ENCODE measurements at regions not wholly inside any gene's neighbourhood (a gene's known extent, or its start where the extent isn't known, plus 50 kb on each side); places are given as distances from the start of the nearest gene placed in this dataset.
"Not testable (repeated sequence)": the region's sequence is repeated elsewhere in the genome, so short reads cannot be mapped to it uniquely, and the experiment has no call there.

DNA sequence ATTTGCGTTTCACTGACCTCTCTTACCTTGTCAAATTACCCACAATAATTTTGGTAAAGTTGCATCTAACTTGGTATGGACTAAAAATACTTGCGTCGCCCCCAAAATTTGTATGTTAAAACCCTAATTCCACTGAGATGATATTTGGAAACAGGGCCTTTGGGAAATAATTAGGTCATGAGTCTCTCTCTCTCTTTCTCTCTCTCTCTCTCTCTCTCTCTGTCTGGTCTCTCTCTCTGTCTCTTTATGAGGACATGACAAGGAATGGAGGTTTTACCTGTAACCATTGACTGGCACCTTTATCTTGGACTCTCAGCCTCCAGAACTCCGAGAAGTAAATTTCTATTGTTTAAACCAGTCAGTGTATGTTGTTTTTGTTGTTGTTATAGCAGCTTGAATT lies 111.5 kb upstream of the BDP1 start:
- WGBS, result 90% methylated on average over 1 of the region's 4 CpGs
- not testable (repeated sequence) for H3K4me1 ChIP-seq; H3K4me3 ChIP-seq; H3K27ac ChIP-seq; DNase-seq (ENCODE audit: low spot score in 2 of 2); H3K27me3 ChIP-seq; H3K9me3 ChIP-seq; H3K36me3 ChIP-seq

- H3K4me1 ChIP-seq; H3K27ac ChIP-seq; H3K4me3 ChIP-seq; DNase-seq (ENCODE audit: low spot score in 2 of 2); H3K9me3 ChIP-seq; H3K27me3 ChIP-seq; H3K36me3 ChIP-seq: not testable (repeated sequence)
- WGBS, result 72% methylated on average over 6 of the region's 6 CpGs
Observed at GRCh38 chr5:71372601-71373000, 82.8 kb upstream of the BDP1 start.

DNA sequence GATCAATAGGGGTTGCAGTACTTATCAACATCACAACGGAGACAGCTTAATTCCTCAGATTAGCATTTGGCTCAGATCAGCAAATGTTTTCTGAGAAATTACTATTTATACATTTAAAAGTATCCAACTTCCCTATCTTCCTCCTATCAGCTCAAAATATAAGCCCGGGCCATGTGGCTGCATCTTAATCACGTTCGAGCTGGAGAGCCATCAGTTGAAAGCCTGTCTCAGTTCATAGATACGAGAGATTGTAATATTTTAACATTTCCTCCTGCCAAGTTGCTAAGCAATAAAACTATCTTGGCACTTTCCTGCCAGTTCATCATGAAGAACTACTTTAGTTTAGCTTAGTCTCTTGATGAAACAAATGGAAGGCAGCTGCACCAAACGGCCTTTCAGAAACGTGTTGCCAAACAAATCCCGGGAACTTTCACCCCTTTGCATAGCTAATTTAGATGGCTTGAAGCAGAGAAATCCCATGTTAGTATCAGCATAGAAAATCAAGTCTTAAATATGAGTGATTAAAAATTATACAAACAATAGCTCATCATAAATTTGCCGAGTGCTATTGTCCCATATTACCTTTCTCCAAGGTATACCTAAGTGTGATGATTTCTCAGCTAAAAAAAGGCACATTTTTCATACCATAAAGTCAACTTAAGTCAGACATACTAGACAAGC lies 82.3 kb upstream of the BDP1 start:
- not testable (repeated sequence) for H3K27me3 ChIP-seq; H3K4me3 ChIP-seq; H3K36me3 ChIP-seq; H3K9me3 ChIP-seq; DNase-seq (ENCODE audit: low spot score in 2 of 2); H3K27ac ChIP-seq; H3K4me1 ChIP-seq
- WGBS, result 20% methylated on average over 9 of the region's 9 CpGs

DNA sequence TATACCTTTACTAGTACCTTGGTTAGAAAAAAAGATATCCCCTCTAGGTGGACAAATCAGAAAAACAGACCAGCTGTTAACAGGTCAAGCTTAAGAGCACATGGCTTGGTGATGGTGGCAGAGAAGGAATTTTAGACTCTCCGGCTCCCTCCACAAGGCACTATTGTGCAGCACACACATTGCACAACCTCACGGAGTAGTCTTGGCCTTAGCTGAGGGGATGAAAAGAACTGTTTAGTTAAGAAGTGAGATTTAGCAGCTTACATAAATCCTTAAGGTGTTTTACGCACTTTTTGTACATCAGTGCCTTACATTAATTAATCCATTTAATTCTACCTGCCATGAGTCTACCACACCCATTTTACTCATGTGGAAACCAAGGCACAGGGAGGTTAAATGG lies 71.2 kb upstream of the BDP1 start:
- H3K36me3 ChIP-seq; H3K4me3 ChIP-seq; H3K27me3 ChIP-seq; H3K27ac ChIP-seq; DNase-seq (ENCODE audit: low spot score in 2 of 2); H3K4me1 ChIP-seq; H3K9me3 ChIP-seq: not testable (repeated sequence)
- WGBS, result 89% methylated on average over 3 of the region's 3 CpGs

DNA sequence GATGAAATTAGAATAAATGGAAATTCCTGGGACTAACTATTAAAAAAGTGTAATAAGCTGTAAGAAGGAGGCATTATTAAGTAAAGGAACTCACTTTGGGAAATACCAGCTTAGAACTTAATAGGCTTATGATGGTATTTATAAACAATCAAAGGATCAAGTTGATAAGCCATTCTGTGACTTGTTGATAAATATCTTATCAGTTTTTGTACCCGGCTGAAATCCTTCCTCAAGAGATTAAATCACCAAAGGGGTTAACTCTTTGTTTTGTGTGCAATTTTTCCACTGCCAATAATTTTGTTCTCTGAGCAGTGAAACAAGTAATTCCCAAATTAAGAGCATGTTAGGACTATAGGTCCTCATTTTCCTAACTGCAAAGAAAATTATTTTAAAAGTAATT lies 70.7 kb upstream of the BDP1 start:
- 18% methylated on average over 1 of the region's 1 CpG for WGBS

DNA sequence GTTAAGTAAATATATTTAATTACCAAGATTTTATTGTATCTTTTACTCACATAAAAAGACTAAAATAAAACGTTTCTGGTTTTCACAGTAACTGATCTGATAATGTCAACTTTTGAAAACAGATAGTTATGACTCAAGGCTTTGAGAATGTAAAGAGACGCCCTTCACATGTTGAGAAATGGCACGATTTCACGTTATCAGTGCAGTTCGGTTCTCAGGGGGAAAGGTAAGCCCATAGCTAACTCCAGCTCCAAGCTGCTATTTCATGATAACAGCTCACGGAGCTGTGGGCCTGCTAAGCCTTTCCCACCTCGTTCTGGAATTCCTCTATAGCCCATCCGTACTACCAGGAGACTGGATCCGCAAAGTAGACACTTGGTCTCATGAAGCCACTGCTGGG lies 70.2 kb upstream of the BDP1 start:
- H3K27me3 ChIP-seq; H3K36me3 ChIP-seq; H3K4me1 ChIP-seq; H3K27ac ChIP-seq; DNase-seq (ENCODE audit: low spot score in 2 of 2); H3K4me3 ChIP-seq; H3K9me3 ChIP-seq: not testable (repeated sequence)
- WGBS, result 52% methylated on average over 9 of the region's 9 CpGs

More for the DNA sequence above, 70.7 kb upstream of the BDP1 start:
- no peaks in the 10 kb centered on the region for H3K4me1 ChIP-seq
- H3K9me3 ChIP-seq, result no peaks in the 10 kb centered on the region
- no peaks in the 10 kb centered on the region for H3K27me3 ChIP-seq
- DNase-seq (ENCODE audit: low spot score in 2 of 2), result no peak
- TF ChIP-seq, protein P1, sequence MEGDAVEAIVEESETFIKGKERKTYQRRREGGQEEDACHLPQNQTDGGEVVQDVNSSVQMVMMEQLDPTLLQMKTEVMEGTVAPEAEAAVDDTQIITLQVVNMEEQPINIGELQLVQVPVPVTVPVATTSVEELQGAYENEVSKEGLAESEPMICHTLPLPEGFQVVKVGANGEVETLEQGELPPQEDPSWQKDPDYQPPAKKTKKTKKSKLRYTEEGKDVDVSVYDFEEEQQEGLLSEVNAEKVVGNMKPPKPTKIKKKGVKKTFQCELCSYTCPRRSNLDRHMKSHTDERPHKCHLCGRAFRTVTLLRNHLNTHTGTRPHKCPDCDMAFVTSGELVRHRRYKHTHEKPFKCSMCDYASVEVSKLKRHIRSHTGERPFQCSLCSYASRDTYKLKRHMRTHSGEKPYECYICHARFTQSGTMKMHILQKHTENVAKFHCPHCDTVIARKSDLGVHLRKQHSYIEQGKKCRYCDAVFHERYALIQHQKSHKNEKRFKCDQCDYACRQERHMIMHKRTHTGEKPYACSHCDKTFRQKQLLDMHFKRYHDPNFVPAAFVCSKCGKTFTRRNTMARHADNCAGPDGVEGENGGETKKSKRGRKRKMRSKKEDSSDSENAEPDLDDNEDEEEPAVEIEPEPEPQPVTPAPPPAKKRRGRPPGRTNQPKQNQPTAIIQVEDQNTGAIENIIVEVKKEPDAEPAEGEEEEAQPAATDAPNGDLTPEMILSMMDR (IDR thresholded peaks at IDR 0.05), result no peak
- TF ChIP-seq POLR2A (IDR thresholded peaks at IDR 0.05) (no peak), POLR2AphosphoS5 (IDR thresholded peaks at IDR 0.05) (no peak), EP300 (IDR thresholded peaks at IDR 0.05) (no peak)
- no peak overlapping the region for H3K4me3 ChIP-seq
- H3K36me3 ChIP-seq, result no peaks in the 10 kb centered on the region
- no peak overlapping the region for H3K27ac ChIP-seq

DNA sequence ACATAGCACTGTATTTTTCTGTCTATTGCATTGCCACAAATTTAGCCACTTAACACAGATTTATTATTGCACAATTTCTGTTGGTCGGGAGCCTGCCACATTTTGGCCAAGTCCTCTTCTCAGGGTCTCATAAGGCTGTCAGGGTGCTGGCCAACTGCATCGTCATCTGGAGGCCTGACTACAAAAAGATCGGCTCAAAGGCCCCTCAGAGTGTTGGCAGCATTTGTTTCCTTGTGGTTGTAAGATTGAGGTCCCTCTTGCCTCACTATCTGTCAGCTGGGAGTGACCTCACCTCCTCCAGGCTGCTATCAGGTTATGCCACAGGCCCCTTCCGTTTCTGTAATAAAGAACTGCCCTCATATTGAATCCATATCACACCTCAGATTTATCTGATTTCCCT lies 67.3 kb upstream of the BDP1 start:
- not testable (repeated sequence) for H3K4me3 ChIP-seq, H3K36me3 ChIP-seq, H3K27me3 ChIP-seq, H3K4me1 ChIP-seq, H3K27ac ChIP-seq, H3K9me3 ChIP-seq
- WGBS, result 61% methylated on average over 4 of the region's 4 CpGs
- peak in 1 of 2 donors; percentile 59 for DNase-seq (ENCODE audit: low spot score in 2 of 2)

- not testable (repeated sequence) for H3K4me3 ChIP-seq; H3K9me3 ChIP-seq; H3K27ac ChIP-seq; H3K4me1 ChIP-seq; DNase-seq (ENCODE audit: low spot score in 2 of 2); H3K36me3 ChIP-seq; H3K27me3 ChIP-seq
- WGBS, result 65% methylated on average over 6 of the region's 8 CpGs
Observed at GRCh38 chr5:71398400-71398799, 57.1 kb upstream of the BDP1 start.

- H3K36me3 ChIP-seq; H3K4me1 ChIP-seq; H3K4me3 ChIP-seq; H3K27ac ChIP-seq; DNase-seq (ENCODE audit: low spot score in 2 of 2); H3K9me3 ChIP-seq; H3K27me3 ChIP-seq: not testable (repeated sequence)
- 95% methylated on average over 3 of the region's 3 CpGs for WGBS
Observed at GRCh38 chr5:71398859-71399258, 56.6 kb upstream of the BDP1 start.

DNA sequence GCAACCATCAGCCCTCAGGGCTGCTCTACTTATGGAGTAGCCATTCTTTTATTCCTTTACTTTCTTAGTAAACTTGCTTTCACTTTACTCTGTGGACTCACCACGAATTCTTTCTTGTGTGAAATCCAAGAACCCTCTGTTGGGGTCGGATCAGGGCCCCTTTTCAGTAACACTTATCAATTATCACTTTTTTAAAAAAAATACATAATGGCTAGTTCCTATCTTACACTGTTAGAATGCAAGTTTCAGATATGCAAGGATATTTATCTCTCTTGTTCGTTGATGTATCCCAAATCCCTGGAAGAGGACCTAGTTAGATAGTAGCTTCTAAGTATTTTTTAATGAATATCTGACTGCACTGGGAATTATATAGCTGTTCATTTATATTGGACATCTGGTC lies 56.0 kb upstream of the BDP1 start:
- H3K9me3 ChIP-seq; DNase-seq (ENCODE audit: low spot score in 2 of 2); H3K4me3 ChIP-seq; H3K27ac ChIP-seq; H3K36me3 ChIP-seq; H3K27me3 ChIP-seq; H3K4me1 ChIP-seq: not testable (repeated sequence)
- 64% methylated on average over 3 of the region's 3 CpGs for WGBS

DNA sequence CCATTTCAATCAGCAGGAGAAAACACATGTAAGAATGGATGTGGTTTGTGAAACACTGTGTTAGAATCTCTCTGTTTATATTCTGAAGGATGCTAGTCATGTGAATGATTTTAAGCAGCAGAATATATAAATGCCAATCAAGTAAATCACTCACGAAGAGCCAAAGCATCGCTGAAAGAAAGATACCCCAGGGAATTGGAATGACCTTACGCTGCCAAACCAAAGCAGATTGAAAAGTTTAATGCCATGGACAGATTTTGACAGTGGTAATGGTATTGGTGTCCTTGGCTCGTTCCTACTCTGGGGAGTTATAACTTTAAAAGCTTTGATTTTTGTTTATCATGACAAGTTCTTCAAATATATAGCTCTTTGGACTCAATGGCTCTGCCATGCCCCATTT lies 54.8 kb upstream of the BDP1 start:
- H3K9me3 ChIP-seq; H3K4me3 ChIP-seq; H3K4me1 ChIP-seq; H3K36me3 ChIP-seq; H3K27me3 ChIP-seq; H3K27ac ChIP-seq; DNase-seq (ENCODE audit: low spot score in 2 of 2): not testable (repeated sequence)
- 73% methylated on average over 4 of the region's 4 CpGs for WGBS

DNA sequence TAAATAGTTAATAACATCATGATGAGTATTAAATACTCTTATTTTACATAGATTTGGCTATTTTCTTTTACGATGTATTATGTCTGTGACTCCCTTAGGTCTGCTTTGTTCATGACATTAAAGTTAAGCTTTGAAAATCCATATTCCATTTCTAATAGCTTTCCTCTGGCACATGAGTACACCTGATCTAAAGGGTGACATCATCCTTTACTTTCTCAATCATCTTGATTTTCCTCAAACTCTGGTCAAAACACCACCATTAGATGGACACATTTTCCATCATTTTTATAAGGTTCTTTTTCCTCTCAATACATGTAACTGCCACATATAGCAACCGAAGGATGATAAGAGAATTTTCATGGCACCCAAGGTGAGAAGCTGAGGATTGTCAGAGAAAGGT lies 54.3 kb upstream of the BDP1 start:
- not testable (repeated sequence) for H3K36me3 ChIP-seq; H3K4me1 ChIP-seq; DNase-seq (ENCODE audit: low spot score in 2 of 2); H3K27ac ChIP-seq; H3K4me3 ChIP-seq; H3K27me3 ChIP-seq; H3K9me3 ChIP-seq
- 93% methylated on average over 2 of the region's 2 CpGs for whole genome bisulfite sequencing

DNA sequence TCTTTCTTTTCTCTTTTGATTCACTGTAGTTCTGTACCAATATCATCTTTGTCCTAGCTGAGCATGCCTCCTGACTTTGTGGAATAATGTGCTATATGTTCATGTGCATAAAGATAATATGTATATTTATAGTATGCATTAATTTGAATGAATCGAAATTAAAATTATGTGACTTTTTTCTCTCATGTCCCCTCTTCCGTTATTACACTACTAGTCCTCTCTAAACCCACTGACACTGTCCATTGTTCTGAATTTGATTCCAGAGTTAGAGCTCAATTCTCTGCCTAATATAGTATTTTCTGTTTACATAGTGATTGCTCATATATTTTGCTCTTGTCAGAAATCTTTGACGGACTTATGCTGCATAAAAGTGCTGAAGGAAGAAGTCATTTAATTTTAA lies 53.9 kb upstream of the BDP1 start:
- not testable (repeated sequence) for DNase-seq (ENCODE audit: low spot score in 2 of 2); H3K4me1 ChIP-seq

DNA sequence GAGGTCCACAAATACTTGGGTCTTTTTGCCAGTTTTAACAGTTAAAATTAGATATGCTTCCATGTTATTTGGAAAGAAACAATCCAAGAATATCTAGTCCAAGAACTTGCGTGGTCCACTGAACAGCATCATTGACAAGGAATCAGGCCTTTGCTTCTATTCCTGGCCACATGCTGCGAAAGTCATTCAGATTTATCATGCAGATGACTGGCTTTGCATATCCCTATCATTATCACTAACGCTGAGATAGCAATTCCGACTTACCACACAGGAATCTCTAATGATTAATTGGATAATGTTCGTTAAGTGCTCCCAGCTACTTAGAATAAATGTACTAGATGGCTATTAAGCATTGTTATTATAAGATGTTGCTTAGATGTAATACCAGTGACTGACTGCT lies 51.0 kb upstream of the BDP1 start:
- H3K27me3 ChIP-seq; H3K27ac ChIP-seq; H3K36me3 ChIP-seq; DNase-seq (ENCODE audit: low spot score in 2 of 2); H3K4me3 ChIP-seq; H3K9me3 ChIP-seq; H3K4me1 ChIP-seq: not testable (repeated sequence)
- WGBS, result 68% methylated on average over 5 of the region's 5 CpGs

More for the DNA sequence above, 53.9 kb upstream of the BDP1 start:
- not testable (repeated sequence) for H3K36me3 ChIP-seq, H3K9me3 ChIP-seq, H3K4me3 ChIP-seq, H3K27ac ChIP-seq, H3K27me3 ChIP-seq
- 58% methylated on average over 3 of the region's 3 CpGs for WGBS

Data from suprapubic skin (tissue), 4 donors.